SK-N-MC (cell line): ENCODE measurements at regions not wholly inside any gene's neighbourhood (a gene's known extent, or its start where the extent isn't known, plus 50 kb on each side); places are given as distances from the start of the nearest gene placed in this dataset.

Source experiments
- FOXP2 ChIP-seq: optimal IDR thresholded peaks from 2 replicates; pipeline ENCODE3; 2011; ENCODE audit warnings: mild to moderate bottlenecking, moderate library complexity; ENCODE audit not compliant: insufficient read depth; ENCODE audit errors: extremely low read length, control extremely low read depth
- POLR2AphosphoS5 ChIP-seq: IDR thresholded peaks from 2 replicates; pipeline ENCODE4 v1.6.1; 2012; ENCODE audit warnings: mild to moderate bottlenecking, low read depth, low read length, borderline replicate concordance

- TF ChIP-seq FOXP2, result no peak
- no peak for TF ChIP-seq POLR2AphosphoS5
Measured at GRCh38 chrX:7606039-7606652, 236.8 kb upstream of the VCX start.
